Motor neuron (in vitro differentiated cells): ENCODE measurements at regions not wholly inside any gene's neighbourhood (a gene's known extent, or its start where the extent isn't known, plus 50 kb on each side); places are given as distances from the start of the nearest gene placed in this dataset.
"Not testable (repeated sequence)": the region's sequence is repeated elsewhere in the genome, so short reads cannot be mapped to it uniquely, and the experiment has no call there.

Source experiments
- ATAC-seq, 8 experiments: fragments of 200-7000 bp; cut with Tn5 transposase; replicated peaks in 6 of 8; 2 replicates each; pipeline ENCODE4 v1.8.0; 2021; ENCODE audit warnings: mild to moderate bottlenecking in 8 of 8, moderate library complexity in 8 of 8
- H3K27ac ChIP-seq, 2 donors: fragments of 250-450 bp; sonication (Bioruptor Pico); 2 replicates each; pipeline ENCODE4 v1.9.0; 2021; ENCODE audit warnings: antibody characterized with exemption in 2 of 2, mild to moderate bottlenecking in 2 of 2, moderate library complexity in 1 of 2
- H3K4me1 ChIP-seq, 2 donors: fragments of 250-450 bp; sonication (Bioruptor Pico); replicated peaks in 1 of 2; 2 replicates each; pipeline ENCODE4 v1.6.1; 2021; ENCODE audit warnings: antibody characterized with exemption in 2 of 2, mild to moderate bottlenecking in 2 of 2, moderate library complexity in 1 of 2
- H3K4me3 ChIP-seq, 5 donors: fragments of 250-450 bp; sonication (Bioruptor Pico); 2 replicates each; pipeline ENCODE4 v1.9.0; 2021; ENCODE audit warnings: antibody characterized with exemption in 5 of 5, mild to moderate bottlenecking in 5 of 5, moderate library complexity in 4 of 5
- WGBS, 10 experiments: fragments of 450-650 bp; shearing (Covaris generic); methylation state at CpG; one replicate each; pipeline ENCODE4 v1.0.0; 2022; 5-methylcytosine and 5-hydroxymethylcytosine counted together
- in situ Hi-C, 9 experiments: fragments of 400-800 bp; cut with MboI; loops; one replicate each; pipeline ENCODE4 v1.15.0; 2021; ENCODE audit warnings: low sequenced_read_pairs in 9 of 9, low pct_unique_long_range_greater_than_20kb in 2 of 9; ENCODE audit not compliant: unreplicated experiment in 9 of 9

- in situ Hi-C loops, result loop anchor here in 4 of 9 experiments (25.0 kb wide), 1 partner anchor 297 kb away; the partner anchor contains the start of gene KCTD15 (in 4 of the 4)
- peaks cover 13 to 17% of the 10 kb centered on the region in 2 donors for H3K4me1 ChIP-seq
- no peak overlapping the region for H3K4me3 ChIP-seq
- WGBS, 10 experiments, result 0 to 100% (median 42%) methylated on average over 1 to 3 of the region's 3 CpGs; no CpG with 5 or more reads in 2 of the 10 experiments
- no peak overlapping the region for H3K27ac ChIP-seq
- ATAC-seq, result peak in 2 of 8 experiments; percentile 15 to 16
These were observed 87.7 kb upstream of the LSM14A start for GRCh38 chr19:34084396-34085145.

- no peak overlapping the region for H3K27ac ChIP-seq
- WGBS, 10 experiments, result 0 to 47% (median 24%) methylated on average over 1 to 3 of the region's 3 CpGs; no CpG with 5 or more reads in 6 of the 10 experiments
- in situ Hi-C loops, result loop anchor here in 4 of 9 experiments (25.0 kb wide), 1 partner anchor 298 kb away; the partner anchor contains the start of gene KCTD15 (in 4 of the 4)
- peak in 2 of 8 experiments; percentile 16 to 22 for ATAC-seq
- peaks cover 13 to 17% of the 10 kb centered on the region in 2 donors for H3K4me1 ChIP-seq
- H3K4me3 ChIP-seq, result no peak overlapping the region
These were observed 87.0 kb upstream of the LSM14A start for GRCh38 chr19:34085336-34085735.

GRCh38 chr19:34088292-34088691 lies 84.0 kb upstream of the LSM14A start:
- in situ Hi-C loops, result loop anchor here in 4 of 9 experiments (25.0 kb wide), 1 partner anchor 301 kb away; the partner anchor contains the start of gene KCTD15 (in 4 of the 4)
- H3K4me1 ChIP-seq, result peaks cover 4 to 5% of the 10 kb centered on the region in 2 donors
- no peak overlapping the region for H3K27ac ChIP-seq
- H3K4me3 ChIP-seq, result no peak overlapping the region
- ATAC-seq, result no peak

- no peak for ATAC-seq
- no peak overlapping the region for H3K27ac ChIP-seq
- WGBS, 10 experiments, result 40 to 100% (median 83%) methylated on average over 1 to 5 of the region's 5 CpGs; no CpG with 5 or more reads in 1 of the 10 experiments
- in situ Hi-C loops, result loop anchor here in 4 of 9 experiments (25.0 kb wide), 1 partner anchor 302 kb away; the partner anchor contains the start of gene KCTD15 (in 4 of the 4)
- H3K4me3 ChIP-seq, result no peak overlapping the region
- no peaks in the 10 kb centered on the region for H3K4me1 ChIP-seq
These were observed 82.7 kb upstream of the LSM14A start for GRCh38 chr19:34089566-34089965.

- ATAC-seq, result no peak
- H3K4me3 ChIP-seq, result no peak overlapping the region
- 17 to 81% (median 58%) methylated on average over 1 to 3 of the region's 3 CpGs; no CpG with 5 or more reads in 5 of the 10 experiments for WGBS, 10 experiments
- H3K4me1 ChIP-seq, result peaks cover 0 to 4% of the 10 kb centered on the region in 2 donors
- no peak overlapping the region for H3K27ac ChIP-seq
- in situ Hi-C loops, result loop anchor here (5.0 to 25.0 kb wide), 4 partner anchors 308 to 320 kb away; partner anchors contain the start of gene KCTD15 (in 4 of the 9)
These were observed 77.3 kb upstream of the LSM14A start for GRCh38 chr19:34094960-34095359.

GRCh38 chr19:34095411-34095810 lies 76.9 kb upstream of the LSM14A start:
- in situ Hi-C loops, result loop anchor here in 8 of 9 experiments (10.0 to 25.0 kb wide), 3 partner anchors 308 to 321 kb away; partner anchors contain the start of gene KCTD15 (in 4 of the 8)
- H3K4me1 ChIP-seq, ATAC-seq, H3K27ac ChIP-seq, H3K4me3 ChIP-seq: not testable (repeated sequence)
- WGBS, 10 experiments, result 80 to 100% (median 100%) methylated on average over 1 to 3 of the region's 5 CpGs; no CpG with 5 or more reads in 1 of the 10 experiments

GRCh38 chr19:34096020-34096915 lies 76.0 kb upstream of the LSM14A start:
- Histone ChIP-seq H3K27ac (no peak overlapping the region), H3K4me1 (peaks cover 0 to 4% of the 10 kb centered on the region in 2 donors), H3K4me3 (no peak overlapping the region)
- peak; percentile 66 to 96 (median 79) for ATAC-seq
- WGBS, 10 experiments, result 14 to 56% (median 36%) methylated on average over 3 to 14 of the region's 14 CpGs
- in situ Hi-C loops, result loop anchor here in 8 of 9 experiments (10.0 to 25.0 kb wide), 3 partner anchors 309 to 321 kb away; partner anchors contain the start of gene KCTD15 (in 4 of the 8)

- in situ Hi-C loops, result no loop called here
- Histone ChIP-seq H3K27ac (no peak overlapping the region), H3K4me3 (no peak overlapping the region), H3K4me1 (no peaks in the 10 kb centered on the region)
- 33 to 86% (median 74%) methylated on average over 1 to 5 of the region's 5 CpGs for WGBS, 10 experiments
- no peak for ATAC-seq
These were observed 68.2 kb upstream of the LSM14A start for GRCh38 chr19:34104096-34104495.

GRCh38 chr19:34104557-34104956 lies 67.7 kb upstream of the LSM14A start:
- no peaks in the 10 kb centered on the region for H3K4me1 ChIP-seq
- H3K4me3 ChIP-seq, result no peak overlapping the region
- peak in 3 of 8 experiments; percentile 38 to 52 (median 52) for ATAC-seq
- H3K27ac ChIP-seq, result no peak overlapping the region
- WGBS, 10 experiments, result 0 to 83% (median 46%) methylated on average over 1 to 5 of the region's 5 CpGs
- in situ Hi-C loops, result no loop called here

GRCh38 chr19:34109596-34109995 lies 62.7 kb upstream of the LSM14A start:
- H3K27ac ChIP-seq, result no peak overlapping the region
- 0 to 83% (median 31%) methylated on average over 1 to 3 of the region's 3 CpGs; no CpG with 5 or more reads in 1 of the 10 experiments for WGBS, 10 experiments
- H3K4me1 ChIP-seq, result no peaks in the 10 kb centered on the region
- in situ Hi-C loops, result no loop called here
- no peak overlapping the region for H3K4me3 ChIP-seq
- ATAC-seq, result no peak

- Histone ChIP-seq H3K4me1 (no peaks in the 10 kb centered on the region), H3K27ac (no peak overlapping the region), H3K4me3 (no peak overlapping the region)
- ATAC-seq, result no peak
- 5 to 83% (median 57%) methylated on average over 3 to 8 of the region's 8 CpGs for WGBS, 10 experiments
- in situ Hi-C loops, result no loop called here
These were observed 53.2 kb upstream of the LSM14A start for GRCh38 chr19:34118879-34119748.

- WGBS, 10 experiments, result 38 to 100% (median 90%) methylated on average over 1 to 11 of the region's 11 CpGs; no CpG with 5 or more reads in 2 of the 10 experiments
These were observed 52.2 kb upstream of the LSM14A start for GRCh38 chr19:34120141-34120540.

More at GRCh38 chr19:34120141-34120540, 52.2 kb upstream of the LSM14A start:
- no peak overlapping the region for H3K27ac ChIP-seq
- H3K4me3 ChIP-seq, result no peak overlapping the region
- ATAC-seq, result no peak
- in situ Hi-C loops, result no loop called here
- H3K4me1 ChIP-seq, result peaks cover 0 to 6% of the 10 kb centered on the region in 2 donors
